Caco-2 (cell line): ENCODE measurements at regions not wholly inside any gene's neighbourhood (a gene's known extent, or its start where the extent isn't known, plus 50 kb on each side); places are given as distances from the start of the nearest gene placed in this dataset.

Source experiments
- BruUV-seq: library from RNA; stranded (reverse); fragments of 400-500 nt; replicated peaks from 2 replicates; lab custom pipeline; 2021; lab: Mats Ljungman, UMichigan
- CTCF ChIA-PET: fragments of 300-600 bp; sonication (Branson Sonifier 250); formaldehyde crosslinking; loops from one replicate; lab custom pipeline; 2022; ENCODE audit warnings: antibody characterized with exemption; lab: Charles Lee
- POLR2A ChIA-PET: fragments of 300-600 bp; sonication (Branson Sonifier 250); formaldehyde crosslinking; loops from one replicate; lab custom pipeline; 2022; ENCODE audit warnings: antibody characterized with exemption; lab: Charles Lee
- DNase-seq, 2 experiments: peaks; one replicate each; pipeline versions ENCODE4 v3.0.0 to v3.0.0-alpha.2; 2020 to 2022
- H3K27me3 ChIP-seq: replicated peaks from 2 replicates; pipeline ENCODE4 v1.6.0; 2011; ENCODE audit warnings: low read length; ENCODE audit not compliant: control insufficient read depth, insufficient read depth
- H3K36me3 ChIP-seq: 2 replicates; pipeline ENCODE4 v1.5.1; 2011; ENCODE audit warnings: low read length; ENCODE audit not compliant: control insufficient read depth, insufficient read depth
- H3K4me1 ChIP-seq: fragments of 250-450 bp; sonication (Bioruptor Pico); 2 replicates; pipeline ENCODE4 v1.5.1; 2020; ENCODE audit warnings: mild to moderate bottlenecking
- H3K4me3 ChIP-seq: 2 replicates; pipeline ENCODE4 v1.5.1; 2011; ENCODE audit warnings: low read depth, mild to moderate bottlenecking, control low read depth, low read length
- H3K9me3 ChIP-seq: fragments of 250-450 bp; sonication (Bioruptor Pico); 2 replicates; pipeline ENCODE4 v1.5.1; 2020; ENCODE audit warnings: mild to moderate bottlenecking, moderate library complexity
- H3K27ac Mint-ChIP-seq: one replicate; pipeline ENCODE4 v1.8.0; 2022; ENCODE audit warnings: mixed read lengths; ENCODE audit not compliant: unreplicated experiment
- H3K27me3 Mint-ChIP-seq: one replicate; pipeline ENCODE4 v1.8.0; 2022; ENCODE audit warnings: mixed read lengths; ENCODE audit not compliant: insufficient read depth, unreplicated experiment
- H3K36me3 Mint-ChIP-seq: one replicate; pipeline ENCODE4 v1.8.0; 2022; ENCODE audit warnings: mild to moderate bottlenecking, mixed read lengths; ENCODE audit not compliant: insufficient read depth, unreplicated experiment
- H3K4me1 Mint-ChIP-seq: one replicate; pipeline ENCODE4 v1.8.0; 2022; ENCODE audit warnings: low read depth, mixed read lengths; ENCODE audit not compliant: unreplicated experiment
- H3K4me3 Mint-ChIP-seq: one replicate; pipeline ENCODE4 v1.8.0; 2022; ENCODE audit warnings: mild to moderate bottlenecking, moderate library complexity, mixed read lengths; ENCODE audit not compliant: unreplicated experiment
- H3K9me3 Mint-ChIP-seq: one replicate; pipeline ENCODE4 v1.8.0; 2022; ENCODE audit warnings: mixed read lengths; ENCODE audit not compliant: unreplicated experiment
- CTCF ChIP-seq, 2 experiments: fragments of 200-600 bp in 1 of 2; IDR thresholded peaks; 1 replicate in 1 of 2; 2 replicates in 1 of 2; pipeline versions ENCODE4 v1.5.1 to v1.8.0; 2011 to 2022; ENCODE audit warnings: antibody characterized with exemption in 1 of 2, control low read depth in 1 of 2, inconsistent platforms in 1 of 2, low read depth in 1 of 2, low read length in 1 of 2, mild to moderate bottlenecking in 1 of 2, moderate library complexity in 1 of 2; ENCODE audit not compliant: insufficient read depth in 1 of 2, severe bottlenecking in 1 of 2, unreplicated experiment in 1 of 2
- intact Hi-C: fragments of 100-400 bp; cut with micrococcal nuclease; formaldehyde crosslinking; loops from one replicate; pipeline ENCODE4 v1.10.0; 2022; ENCODE audit not compliant: unreplicated experiment

- no peaks in the 10 kb centered on the region for H3K9me3 Mint-ChIP-seq
- CTCF ChIA-PET: no interaction called here
- H3K4me1 Mint-ChIP-seq: no peaks in the 10 kb centered on the region
- H3K4me1 ChIP-seq: no peaks in the 10 kb centered on the region
- no peak for TF ChIP-seq CTCF (IDR thresholded peaks at IDR 0.05; ENCODE audit: insufficient read depth in 1 of 2, low read depth in 1 of 2, low read length in 1 of 2, severe bottlenecking in 1 of 2, unreplicated experiment in 1 of 2)
- BruUV-seq: no TSS peak
- no peak overlapping the region for H3K4me3 Mint-ChIP-seq
- H3K9me3 ChIP-seq: no peaks in the 10 kb centered on the region
- POLR2A ChIA-PET: no interaction called here
- DNase-seq: no peak
- H3K36me3 ChIP-seq: no peaks in the 10 kb centered on the region
- no peak overlapping the region for H3K27ac Mint-ChIP-seq
- intact Hi-C loops: no loop called here
- H3K27me3 ChIP-seq: no peaks in the 10 kb centered on the region; the same call in 1 of the 2 replicates
- H3K4me3 ChIP-seq: no peak overlapping the region
- no peaks in the 10 kb centered on the region for H3K36me3 Mint-ChIP-seq
- peaks cover 4% of the 10 kb centered on the region for H3K27me3 Mint-ChIP-seq
These were observed 284.8 kb downstream of the SEC61B start for GRCh38 chr9:99506747-99507348.

GRCh38 chr9:99509065-99509745, 287.1 kb downstream of the SEC61B start:
- POLR2A ChIA-PET: no interaction called here
- H3K9me3 ChIP-seq: no peaks in the 10 kb centered on the region
- BruUV-seq: no TSS peak
- H3K36me3 ChIP-seq: no peaks in the 10 kb centered on the region
- TF ChIP-seq CTCF (IDR thresholded peaks at IDR 0.05; ENCODE audit: insufficient read depth in 1 of 2, low read depth in 1 of 2, low read length in 1 of 2, severe bottlenecking in 1 of 2, unreplicated experiment in 1 of 2): no peak
- Mint-ChIP-seq H3K27me3 (peaks cover 4% of the 10 kb centered on the region), H3K9me3 (no peaks in the 10 kb centered on the region), H3K4me1 (no peaks in the 10 kb centered on the region), H3K27ac (no peak overlapping the region), H3K36me3 (no peaks in the 10 kb centered on the region), H3K4me3 (no peak overlapping the region)
- no peak for DNase-seq
- no peak overlapping the region for H3K4me3 ChIP-seq
- no peaks in the 10 kb centered on the region; the same call in 1 of the 2 replicates for H3K27me3 ChIP-seq
- CTCF ChIA-PET: no interaction called here
- intact Hi-C loops: no loop called here
- no peaks in the 10 kb centered on the region for H3K4me1 ChIP-seq

GRCh38 chr9:99509900-99510535, 287.9 kb downstream of the SEC61B start:
- Mint-ChIP-seq H3K4me1 (no peaks in the 10 kb centered on the region), H3K36me3 (no peaks in the 10 kb centered on the region), H3K27me3 (peaks cover 4% of the 10 kb centered on the region), H3K27ac (no peak overlapping the region), H3K4me3 (no peak overlapping the region), H3K9me3 (no peaks in the 10 kb centered on the region)
- intact Hi-C loops: no loop called here
- Histone ChIP-seq H3K4me3 (no peak overlapping the region), H3K9me3 (no peaks in the 10 kb centered on the region), H3K27me3 (no peaks in the 10 kb centered on the region; the same call in 1 of the 2 replicates), H3K36me3 (no peaks in the 10 kb centered on the region), H3K4me1 (no peaks in the 10 kb centered on the region)
- no TSS peak for BruUV-seq
- CTCF ChIA-PET: no interaction called here
- TF ChIP-seq CTCF (IDR thresholded peaks at IDR 0.05; ENCODE audit: insufficient read depth in 1 of 2, low read depth in 1 of 2, low read length in 1 of 2, severe bottlenecking in 1 of 2, unreplicated experiment in 1 of 2): no peak
- no peak for DNase-seq
- POLR2A ChIA-PET: no interaction called here
